ENCODE measurements at regions not wholly inside any gene's neighbourhood (a gene's known extent, or its start where the extent isn't known, plus 50 kb on each side); places are given as distances from the start of the nearest gene placed in this dataset.

GRCh38 chr7:25316366-25316765, 88.1 kb upstream of the NPVF start:
- no peak for DNase-seq

GRCh38 chr7:25318047-25318446, 89.8 kb upstream of the NPVF start:
- no peak for DNase-seq

GRCh38 chr7:25319707-25320106, 91.4 kb upstream of the NPVF start:
- no peak for DNase-seq

GRCh38 chr7:25320791-25321190, 92.5 kb upstream of the NPVF start:
- no peak for DNase-seq

GRCh38 chr7:25321424-25321823, 93.1 kb upstream of the NPVF start:
- DNase-seq, result no peak

- DNase-seq, result no peak
Observed at GRCh38 chr7:25322473-25322872, 94.2 kb upstream of the NPVF start.

GRCh38 chr7:25325186-25325757, 97.0 kb upstream of the NPVF start:
- DNase-seq, result no peak

- DNase-seq, result no peak
Observed at GRCh38 chr7:25326501-25327156, 98.3 kb upstream of the NPVF start.

GRCh38 chr7:25329815-25330214, 101.5 kb upstream of the NPVF start:
- no peak for DNase-seq

GRCh38 chr7:25333296-25333928, 105.1 kb upstream of the NPVF start:
- no peak for DNase-seq

- no peak for DNase-seq
Observed at GRCh38 chr7:25347360-25348066, 119.2 kb upstream of the NPVF start.

GRCh38 chr7:25348104-25348503, 119.8 kb upstream of the NPVF start:
- DNase-seq, result no peak

GRCh38 chr7:25349283-25350017, 121.2 kb upstream of the NPVF start:
- no peak for DNase-seq

GRCh38 chr7:25350041-25350440, 121.8 kb upstream of the NPVF start:
- DNase-seq, result no peak

GRCh38 chr7:25351761-25352160, 123.5 kb upstream of the NPVF start:
- DNase-seq, result no peak

GRCh38 chr7:25353196-25353595, 124.9 kb upstream of the NPVF start:
- no peak for DNase-seq

- DNase-seq, result no peak
Observed at GRCh38 chr7:25353732-25354131, 125.4 kb upstream of the NPVF start.

GRCh38 chr7:25356534-25357151, 128.4 kb upstream of the NPVF start:
- no peak for DNase-seq

- no peak for DNase-seq
Observed at GRCh38 chr7:25358926-25359325, 130.6 kb upstream of the NPVF start.

GRCh38 chr7:25359471-25360059, 131.3 kb upstream of the NPVF start:
- DNase-seq, result no peak

- no peak for DNase-seq
Observed at GRCh38 chr7:25360451-25360850, 132.2 kb upstream of the NPVF start.

GRCh38 chr7:25361387-25361786, 133.1 kb upstream of the NPVF start:
- DNase-seq, result no peak

Measured in CD4-positive, alpha-beta T cell treated with Interleukin-21 for 1 hour (primary cell).